Keratinocyte (primary cell): ENCODE measurements at regions not wholly inside any gene's neighbourhood (a gene's known extent, or its start where the extent isn't known, plus 50 kb on each side); places are given as distances from the start of the nearest gene placed in this dataset.

Experiments used
- DNase-seq: peaks from one replicate; pipeline ENCODE4 v3.0.0-alpha.2; 2011; ENCODE audit warnings: low read depth, missing footprints, low spot score
- FAIRE-seq: peaks from 2 replicates; lab custom pipeline; 2011; peaks lifted over from hg19 to GRCh38; lab: Jason Lieb, UNC
- H2AFZ ChIP-seq: 2 replicates; pipeline ENCODE4 v1.6.0; 2012; ENCODE audit warnings: low read length, control low read depth, inconsistent platforms; ENCODE audit not compliant: control insufficient read depth
- H3K27ac ChIP-seq: 2 replicates; pipeline ENCODE4 v1.5.1; 2011; ENCODE audit warnings: low read length; ENCODE audit not compliant: control insufficient read depth, insufficient read depth
- H3K27me3 ChIP-seq: 3 replicates; pipeline ENCODE4 v1.6.0; 2011; ENCODE audit warnings: low read length; ENCODE audit not compliant: control insufficient read depth, insufficient read depth; ENCODE audit errors: extremely low read depth
- H3K36me3 ChIP-seq, 2 experiments: 2 replicates in 1 of 2; 3 replicates in 1 of 2; pipeline ENCODE4 v1.5.1; 2011; ENCODE audit warnings: low read length in 2 of 2, mild to moderate bottlenecking in 1 of 2; ENCODE audit not compliant: control insufficient read depth in 2 of 2, insufficient read depth in 2 of 2; ENCODE audit errors: extremely low read depth in 1 of 2
- H3K4me1 ChIP-seq: 3 replicates; pipeline ENCODE4 v1.5.1; 2011; ENCODE audit warnings: low read length; ENCODE audit not compliant: control insufficient read depth, insufficient read depth; ENCODE audit errors: extremely low read depth
- H3K4me2 ChIP-seq: 3 replicates; pipeline ENCODE4 v1.6.0; 2011; ENCODE audit warnings: low read depth, low read length; ENCODE audit not compliant: control insufficient read depth, insufficient read depth; ENCODE audit errors: extremely low read depth
- H3K4me3 ChIP-seq, 3 experiments: fragments of 200-600 bp in 1 of 3; sonication (generic) in 1 of 3; 2 replicates in 2 of 3; 3 replicates in 1 of 3; pipeline ENCODE4 v1.5.1; 2011 to 2016; ENCODE audit warnings: low read length in 3 of 3, mild to moderate bottlenecking in 3 of 3, control low read depth in 2 of 3, inconsistent platforms in 1 of 3, low read depth in 1 of 3, mixed read lengths in 1 of 3, mixed run types in 1 of 3, moderate library complexity in 1 of 3; ENCODE audit not compliant: control insufficient read depth in 2 of 3, insufficient read depth in 2 of 3; ENCODE audit errors: extremely low read depth in 1 of 3
- H3K79me2 ChIP-seq: 2 replicates; pipeline ENCODE4 v1.6.0; 2012; ENCODE audit warnings: low read length; ENCODE audit not compliant: control insufficient read depth, insufficient read depth
- H3K9ac ChIP-seq: 3 replicates; pipeline ENCODE4 v1.6.0; 2011; ENCODE audit warnings: low read length; ENCODE audit not compliant: control insufficient read depth, insufficient read depth; ENCODE audit errors: extremely low read depth
- H3K9me1 ChIP-seq: 3 replicates; pipeline ENCODE4 v1.6.0; 2011; ENCODE audit warnings: low read length; ENCODE audit not compliant: control insufficient read depth, insufficient read depth; ENCODE audit errors: extremely low read depth
- H3K9me3 ChIP-seq: 2 replicates; pipeline ENCODE4 v1.5.1; 2012; ENCODE audit warnings: low read depth, low read length; ENCODE audit not compliant: control insufficient read depth
- H4K20me1 ChIP-seq: 3 replicates; pipeline ENCODE4 v1.6.0; 2011; ENCODE audit warnings: low read length; ENCODE audit not compliant: control insufficient read depth, insufficient read depth; ENCODE audit errors: extremely low read depth
- EZH2 ChIP-seq: IDR thresholded peaks from one replicate; pipeline ENCODE4 v1.6.1; 2012; ENCODE audit warnings: inconsistent platforms, mild to moderate bottlenecking, low read length, moderate library complexity
- dilution Hi-C: fragments of 300-500 bp; cut with MboI; formaldehyde crosslinking; loops from one replicate; pipeline ENCODE4 v1.7.0; 2020; ENCODE audit warnings: low sequenced_read_pairs; ENCODE audit not compliant: extremely low pct_ligation_motif_present
- TF ChIP-seq, protein P1 (sequence below), 3 experiments: IDR thresholded peaks in 1 of 3; conservative IDR thresholded peaks in 1 of 3; optimal IDR thresholded peaks in 1 of 3; 2 replicates in 2 of 3; 3 replicates in 1 of 3; pipeline versions ENCODE3 to v1.5.1; 2011; ENCODE audit warnings: low read length in 3 of 3, mild to moderate bottlenecking in 3 of 3, moderate library complexity in 2 of 3, control low read depth in 1 of 3, inconsistent platforms in 1 of 3; ENCODE audit not compliant: insufficient read depth in 2 of 3; ENCODE audit errors: extremely low read depth in 1 of 3

DNA sequence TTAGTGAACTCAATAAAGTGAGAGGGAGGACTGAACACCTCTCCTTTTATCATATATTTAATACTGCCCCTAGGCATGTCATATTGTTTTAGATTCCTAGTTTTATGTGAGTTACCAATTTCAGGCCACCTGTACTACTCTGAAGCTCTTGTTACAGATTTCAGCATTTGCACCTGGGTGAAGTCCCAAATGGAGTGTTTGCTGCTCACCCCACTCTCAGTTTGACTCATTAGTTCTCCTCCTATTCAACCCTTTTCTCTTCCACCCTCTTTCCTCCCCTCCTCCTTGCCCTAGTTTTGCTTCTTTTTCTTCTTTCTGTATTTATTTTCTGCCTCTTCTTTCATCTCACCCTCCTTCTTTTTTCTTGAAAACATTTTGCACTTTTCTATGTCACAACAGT is 1852.2 kb upstream of the IGFBP7 start:
- no peak overlapping the region for H3K9ac ChIP-seq
- no peak overlapping the region for H3K4me2 ChIP-seq
- no peaks in the 10 kb centered on the region for H3K79me2 ChIP-seq
- H3K4me1 ChIP-seq = no peaks in the 10 kb centered on the region
- no peaks in the 10 kb centered on the region for H3K36me3 ChIP-seq
- FAIRE-seq (no peak), DNase-seq (no peak)
- no peaks in the 10 kb centered on the region for H3K9me3 ChIP-seq
- no peak overlapping the region for H3K4me3 ChIP-seq
- H3K9me1 ChIP-seq = no peaks in the 10 kb centered on the region
- dilution Hi-C loops = no loop called here
- H3K27ac ChIP-seq = no peak overlapping the region
- TF ChIP-seq, protein P1, sequence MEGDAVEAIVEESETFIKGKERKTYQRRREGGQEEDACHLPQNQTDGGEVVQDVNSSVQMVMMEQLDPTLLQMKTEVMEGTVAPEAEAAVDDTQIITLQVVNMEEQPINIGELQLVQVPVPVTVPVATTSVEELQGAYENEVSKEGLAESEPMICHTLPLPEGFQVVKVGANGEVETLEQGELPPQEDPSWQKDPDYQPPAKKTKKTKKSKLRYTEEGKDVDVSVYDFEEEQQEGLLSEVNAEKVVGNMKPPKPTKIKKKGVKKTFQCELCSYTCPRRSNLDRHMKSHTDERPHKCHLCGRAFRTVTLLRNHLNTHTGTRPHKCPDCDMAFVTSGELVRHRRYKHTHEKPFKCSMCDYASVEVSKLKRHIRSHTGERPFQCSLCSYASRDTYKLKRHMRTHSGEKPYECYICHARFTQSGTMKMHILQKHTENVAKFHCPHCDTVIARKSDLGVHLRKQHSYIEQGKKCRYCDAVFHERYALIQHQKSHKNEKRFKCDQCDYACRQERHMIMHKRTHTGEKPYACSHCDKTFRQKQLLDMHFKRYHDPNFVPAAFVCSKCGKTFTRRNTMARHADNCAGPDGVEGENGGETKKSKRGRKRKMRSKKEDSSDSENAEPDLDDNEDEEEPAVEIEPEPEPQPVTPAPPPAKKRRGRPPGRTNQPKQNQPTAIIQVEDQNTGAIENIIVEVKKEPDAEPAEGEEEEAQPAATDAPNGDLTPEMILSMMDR (optimal IDR thresholded peaks at IDR 0.05 in 1 of 3, IDR thresholded peaks at IDR 0.05 in 1 of 3, conservative IDR thresholded peaks at IDR 0.05 in 1 of 3; ENCODE audit: extremely low read depth in 1 of 3, insufficient read depth in 2 of 3, low read length in 3 of 3) = no peak
- no peak for TF ChIP-seq EZH2
- H2AFZ ChIP-seq = no peak overlapping the region
- H3K27me3 ChIP-seq = no peaks in the 10 kb centered on the region
- no peaks in the 10 kb centered on the region for H4K20me1 ChIP-seq

DNA sequence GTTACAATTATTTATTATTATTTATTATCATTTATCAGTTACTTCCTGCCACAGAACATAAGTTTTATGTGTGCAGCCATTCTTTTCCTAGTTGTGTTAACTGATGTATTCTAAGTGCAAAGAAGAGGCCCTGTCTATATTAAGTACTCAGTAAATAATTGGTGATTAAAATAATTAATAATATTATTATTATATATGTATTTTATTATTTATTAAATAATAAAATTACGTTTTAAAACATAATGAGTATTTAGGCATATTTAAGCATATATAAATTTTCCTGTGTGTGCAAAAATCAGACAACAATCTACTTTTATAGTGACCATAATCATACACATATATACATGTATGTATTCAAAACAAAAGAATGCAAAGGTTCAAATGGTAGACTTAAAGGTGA is 1871.6 kb upstream of the IGFBP7 start:
- Histone ChIP-seq H3K4me1 (no peaks in the 10 kb centered on the region), H3K79me2 (no peaks in the 10 kb centered on the region), H4K20me1 (no peaks in the 10 kb centered on the region), H3K9me3 (no peaks in the 10 kb centered on the region), H3K9ac (no peak overlapping the region), H3K9me1 (no peaks in the 10 kb centered on the region), H3K4me3 (no peak overlapping the region), H2AFZ (no peak overlapping the region), H3K27ac (no peak overlapping the region), H3K36me3 (no peaks in the 10 kb centered on the region), H3K4me2 (no peak overlapping the region), H3K27me3 (no peaks in the 10 kb centered on the region)
- FAIRE-seq (no peak), DNase-seq (no peak)
- dilution Hi-C loops = no loop called here
- TF ChIP-seq EZH2 = no peak
- TF ChIP-seq, protein P1 (optimal IDR thresholded peaks at IDR 0.05 in 1 of 3, IDR thresholded peaks at IDR 0.05 in 1 of 3, conservative IDR thresholded peaks at IDR 0.05 in 1 of 3; ENCODE audit: extremely low read depth in 1 of 3, insufficient read depth in 2 of 3, low read length in 3 of 3) = no peak
